HFFc6 (cell line): ENCODE measurements at regions not wholly inside any gene's neighbourhood (a gene's known extent, or its start where the extent isn't known, plus 50 kb on each side); places are given as distances from the start of the nearest gene placed in this dataset.

Experiments
- DNase-seq: peaks from one replicate; pipeline ENCODE4 v3.0.0-alpha.2; 2018
- H3K27ac Mint-ChIP-seq: 2 replicates; pipeline ENCODE4 v1.8.0; 2020; ENCODE audit warnings: mild to moderate bottlenecking, mixed read lengths
- H3K27me3 Mint-ChIP-seq: 2 replicates; pipeline ENCODE4 v1.8.0; 2021; ENCODE audit warnings: mild to moderate bottlenecking, moderate library complexity, mixed read lengths; ENCODE audit not compliant: insufficient read depth
- H3K36me3 Mint-ChIP-seq: 2 replicates; pipeline ENCODE4 v1.8.0; 2021; ENCODE audit warnings: low read depth, mixed read lengths
- H3K4me1 Mint-ChIP-seq: 2 replicates; pipeline ENCODE4 v1.8.0; 2020; ENCODE audit warnings: low read depth, mixed read lengths
- H3K4me3 Mint-ChIP-seq: 2 replicates; pipeline ENCODE4 v1.8.0; 2020; ENCODE audit warnings: mild to moderate bottlenecking, moderate library complexity, mixed read lengths
- H3K9me3 Mint-ChIP-seq: 2 replicates; pipeline ENCODE4 v1.8.0; 2020; ENCODE audit warnings: mild to moderate bottlenecking, mixed read lengths
- TF ChIP-seq, protein P1 (sequence below): fragments of 200-600 bp; sonication (generic); IDR thresholded peaks from 2 replicates; pipeline ENCODE4 v1.5.0; 2021; ENCODE audit warnings: antibody characterized with exemption, mild to moderate bottlenecking

DNA sequence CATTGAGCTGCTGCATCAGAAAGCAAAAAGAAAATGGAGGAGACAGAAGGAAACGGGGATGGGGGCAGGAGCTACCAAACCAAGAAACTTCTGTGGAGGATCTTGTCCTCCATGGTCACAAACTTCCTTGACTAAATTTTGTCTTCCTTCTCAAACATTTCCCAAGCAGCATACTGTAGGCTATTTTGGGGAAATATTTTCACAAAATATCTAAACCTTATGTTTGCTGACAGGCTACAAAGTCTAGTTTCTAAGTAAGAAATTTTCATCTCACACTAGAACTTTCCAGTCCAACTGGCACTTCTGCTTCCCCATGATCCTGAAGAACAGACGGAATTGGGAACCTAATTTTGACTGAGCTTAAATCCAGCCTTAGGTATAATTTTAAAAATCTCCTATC is 552.0 kb downstream of the SNAPC1 start:
- no peak overlapping the region for H3K4me3 Mint-ChIP-seq
- DNase-seq = no peak
- H3K27me3 Mint-ChIP-seq = no peaks in the 10 kb centered on the region
- H3K27ac Mint-ChIP-seq = no peak overlapping the region
- TF ChIP-seq, protein P1, sequence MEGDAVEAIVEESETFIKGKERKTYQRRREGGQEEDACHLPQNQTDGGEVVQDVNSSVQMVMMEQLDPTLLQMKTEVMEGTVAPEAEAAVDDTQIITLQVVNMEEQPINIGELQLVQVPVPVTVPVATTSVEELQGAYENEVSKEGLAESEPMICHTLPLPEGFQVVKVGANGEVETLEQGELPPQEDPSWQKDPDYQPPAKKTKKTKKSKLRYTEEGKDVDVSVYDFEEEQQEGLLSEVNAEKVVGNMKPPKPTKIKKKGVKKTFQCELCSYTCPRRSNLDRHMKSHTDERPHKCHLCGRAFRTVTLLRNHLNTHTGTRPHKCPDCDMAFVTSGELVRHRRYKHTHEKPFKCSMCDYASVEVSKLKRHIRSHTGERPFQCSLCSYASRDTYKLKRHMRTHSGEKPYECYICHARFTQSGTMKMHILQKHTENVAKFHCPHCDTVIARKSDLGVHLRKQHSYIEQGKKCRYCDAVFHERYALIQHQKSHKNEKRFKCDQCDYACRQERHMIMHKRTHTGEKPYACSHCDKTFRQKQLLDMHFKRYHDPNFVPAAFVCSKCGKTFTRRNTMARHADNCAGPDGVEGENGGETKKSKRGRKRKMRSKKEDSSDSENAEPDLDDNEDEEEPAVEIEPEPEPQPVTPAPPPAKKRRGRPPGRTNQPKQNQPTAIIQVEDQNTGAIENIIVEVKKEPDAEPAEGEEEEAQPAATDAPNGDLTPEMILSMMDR = no peak
- peaks cover 27% of the 10 kb centered on the region for H3K9me3 Mint-ChIP-seq
- no peaks in the 10 kb centered on the region for H3K36me3 Mint-ChIP-seq
- H3K4me1 Mint-ChIP-seq = no peaks in the 10 kb centered on the region

DNA sequence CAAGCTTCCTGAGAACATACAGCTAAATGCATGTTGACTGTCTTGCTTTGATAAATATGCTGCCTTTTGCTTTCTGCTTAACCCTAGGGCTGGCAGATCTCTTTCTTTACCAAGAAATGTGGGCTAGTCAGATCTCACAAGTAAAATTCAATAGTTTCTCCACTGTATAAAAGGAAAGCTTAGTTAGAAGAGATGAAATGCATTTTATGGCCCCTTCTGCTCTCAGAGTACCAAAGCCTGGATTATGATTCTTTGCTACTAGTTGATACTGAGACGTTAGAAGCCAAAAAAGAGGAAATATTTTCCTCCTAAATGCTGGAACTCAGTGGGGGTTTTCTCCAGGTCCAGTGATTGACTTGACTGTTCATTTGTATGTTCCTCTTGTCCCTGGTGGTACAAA is 552.7 kb downstream of the SNAPC1 start:
- TF ChIP-seq, protein P1 = no peak
- no peaks in the 10 kb centered on the region for H3K4me1 Mint-ChIP-seq
- no peaks in the 10 kb centered on the region for H3K36me3 Mint-ChIP-seq
- no peak overlapping the region for H3K4me3 Mint-ChIP-seq
- H3K27ac Mint-ChIP-seq = no peak overlapping the region
- H3K9me3 Mint-ChIP-seq = peaks cover 29% of the 10 kb centered on the region
- no peaks in the 10 kb centered on the region for H3K27me3 Mint-ChIP-seq
- no peak for DNase-seq

DNA sequence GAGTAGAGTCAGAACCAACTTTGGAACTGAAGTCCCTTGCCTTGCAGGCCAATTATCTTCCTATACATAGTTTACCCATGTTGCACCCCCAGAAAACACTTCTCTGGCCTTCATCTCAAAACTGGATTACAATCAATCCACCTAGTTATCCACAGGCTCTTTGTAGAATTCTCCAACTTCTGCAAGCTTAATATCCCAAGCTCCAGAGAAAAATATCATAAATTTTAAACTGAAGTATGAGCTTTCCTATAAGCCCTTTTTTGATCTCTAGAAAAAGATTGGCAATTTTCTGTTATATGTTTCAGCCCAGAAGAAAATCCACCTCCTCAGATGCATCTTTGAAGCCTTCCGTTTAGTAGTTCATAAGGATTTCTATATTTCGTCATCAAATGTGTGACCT is 553.4 kb downstream of the SNAPC1 start:
- Mint-ChIP-seq H3K4me1 (no peaks in the 10 kb centered on the region), H3K4me3 (no peak overlapping the region), H3K27ac (no peak overlapping the region), H3K27me3 (no peaks in the 10 kb centered on the region), H3K36me3 (no peaks in the 10 kb centered on the region), H3K9me3 (peaks cover 23% of the 10 kb centered on the region)
- TF ChIP-seq, protein P1 = no peak
- no peak for DNase-seq

DNA sequence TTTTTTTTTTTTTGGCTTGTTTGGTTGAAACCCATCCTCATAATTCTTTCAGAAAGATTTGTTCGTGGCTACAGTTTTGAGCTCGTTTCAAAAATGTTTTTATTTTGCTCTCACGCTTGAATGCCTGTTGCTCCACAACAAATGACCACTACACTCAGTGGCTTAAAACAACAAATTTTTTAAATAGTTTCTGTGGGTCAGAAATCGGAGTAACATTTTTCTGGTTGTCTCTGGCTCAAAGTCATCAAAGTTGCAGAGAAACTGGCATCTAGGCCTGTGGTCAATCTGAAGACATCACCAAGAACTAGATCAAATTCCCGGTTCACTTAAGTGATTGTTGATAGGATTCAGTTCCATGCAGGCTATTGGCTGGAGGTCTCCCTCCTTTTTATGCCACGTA is 560.0 kb downstream of the SNAPC1 start:
- no peak overlapping the region for H3K4me3 Mint-ChIP-seq
- no peak for DNase-seq
- no peaks in the 10 kb centered on the region; the same call in 1 of the 2 replicates for H3K27me3 Mint-ChIP-seq
- H3K4me1 Mint-ChIP-seq = no peaks in the 10 kb centered on the region
- H3K27ac Mint-ChIP-seq = no peak overlapping the region
- peaks cover 45% of the 10 kb centered on the region for H3K9me3 Mint-ChIP-seq
- TF ChIP-seq, protein P1 = no peak
- H3K36me3 Mint-ChIP-seq = no peaks in the 10 kb centered on the region

DNA sequence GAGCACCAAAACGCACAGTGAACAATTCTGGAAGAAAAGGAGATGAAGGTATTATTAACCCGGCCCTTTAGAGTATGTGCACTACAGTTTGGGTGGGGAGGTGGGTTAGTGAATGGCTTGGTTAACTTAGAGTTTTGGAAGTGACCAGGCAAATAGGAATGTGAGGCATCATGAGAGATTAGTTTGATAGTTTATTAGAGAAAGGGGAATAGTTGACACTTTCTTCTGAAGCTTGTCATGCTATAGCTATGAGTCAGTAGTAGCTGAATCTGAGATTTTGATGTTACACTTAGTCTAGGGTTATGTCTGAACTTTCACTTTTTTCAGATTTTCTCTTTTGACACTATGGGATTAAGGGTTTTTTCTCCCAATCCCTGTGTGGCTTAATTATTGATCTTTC is 567.2 kb downstream of the SNAPC1 start:
- no peak overlapping the region for H3K4me3 Mint-ChIP-seq
- no peaks in the 10 kb centered on the region; the same call in 1 of the 2 replicates for H3K27me3 Mint-ChIP-seq
- no peaks in the 10 kb centered on the region for H3K36me3 Mint-ChIP-seq
- H3K27ac Mint-ChIP-seq = no peak overlapping the region
- H3K9me3 Mint-ChIP-seq = peaks cover 23% of the 10 kb centered on the region
- TF ChIP-seq, protein P1 = no peak
- H3K4me1 Mint-ChIP-seq = no peaks in the 10 kb centered on the region
- no peak for DNase-seq

DNA sequence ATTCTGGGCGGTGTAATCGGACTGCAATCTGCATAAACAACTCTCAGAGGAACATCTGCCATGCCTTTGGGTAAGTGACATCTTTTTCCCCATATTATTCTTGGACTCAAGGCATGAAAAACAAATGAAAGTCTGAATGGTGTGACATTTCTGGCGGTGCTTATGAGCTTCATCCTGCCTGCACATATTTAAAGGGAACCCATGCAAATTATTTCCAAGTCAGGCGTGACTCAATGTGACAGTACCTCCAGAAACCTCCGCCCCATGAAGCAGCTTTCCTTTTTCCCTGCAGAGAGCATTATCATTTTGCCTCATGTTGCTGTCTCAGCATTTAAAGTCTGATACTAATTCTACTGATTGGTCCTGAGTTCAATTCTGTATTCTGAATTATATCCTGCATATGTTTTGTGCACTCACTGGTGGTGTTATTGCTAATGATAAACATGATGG is 585.4 kb downstream of the SNAPC1 start:
- TF ChIP-seq, protein P1 = no peak
- H3K36me3 Mint-ChIP-seq = no peaks in the 10 kb centered on the region
- H3K9me3 Mint-ChIP-seq = peaks cover 34% of the 10 kb centered on the region
- no peaks in the 10 kb centered on the region for H3K4me1 Mint-ChIP-seq
- H3K4me3 Mint-ChIP-seq = no peak overlapping the region
- DNase-seq = no peak
- H3K27me3 Mint-ChIP-seq = no peaks in the 10 kb centered on the region
- H3K27ac Mint-ChIP-seq = no peak overlapping the region
